ENCODE measurements at regions not wholly inside any gene's neighbourhood (a gene's known extent, or its start where the extent isn't known, plus 50 kb on each side); places are given as distances from the start of the nearest gene placed in this dataset.

DNA sequence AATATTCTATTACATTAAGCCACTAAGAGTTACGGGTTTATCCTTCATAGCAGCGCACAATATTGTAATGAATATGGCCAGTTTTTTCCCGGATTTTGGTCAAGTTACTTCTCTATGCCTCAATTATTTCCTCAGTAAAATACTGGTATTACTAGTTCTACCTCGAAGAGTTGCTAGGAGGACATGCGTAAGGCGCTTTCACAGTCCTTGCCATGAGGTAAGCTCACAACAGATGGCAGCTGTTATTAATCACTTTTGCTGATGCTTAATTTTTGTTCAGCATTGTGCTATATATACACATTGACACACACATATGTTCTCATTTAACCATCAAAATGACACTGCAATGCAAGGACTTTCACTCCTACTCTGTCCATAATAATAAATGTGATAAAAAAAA, 101.5 kb downstream of the SCG2 start:
- H2AK5ac ChIP-seq (ENCODE audit: insufficient read length, low read length), result no peak overlapping the region
- no peaks in the 10 kb centered on the region for H3K79me2 ChIP-seq (ENCODE audit: insufficient read depth, low read length)
- H2BK20ac ChIP-seq (ENCODE audit: low read depth, low read length, poor library complexity, severe bottlenecking), result no peak overlapping the region
- H2BK15ac ChIP-seq (ENCODE audit: low read depth, low read length), result no peak overlapping the region
- H3K9ac ChIP-seq (ENCODE audit: extremely low read depth, insufficient read length, low read length), result no peak overlapping the region
- no peaks in the 10 kb centered on the region for H3K27me3 ChIP-seq (ENCODE audit: insufficient read depth, low read length)
- H3K9me3 Mint-ChIP-seq, result no peaks in the 10 kb centered on the region; a peak in 1 of 5 replicates
- no peak overlapping the region for H4K91ac ChIP-seq (ENCODE audit: insufficient read length, low read depth, low read length)
- no peak overlapping the region for H3K23ac ChIP-seq (ENCODE audit: insufficient read length, low read depth, low read length)
- no CpG with 5 or more reads among the region's 6 CpGs for WGBS (ENCODE audit: extremely low coverage, insufficient read length, low lambda C conversion rate)
- no peak overlapping the region for H3K4me3 Mint-ChIP-seq
- H3K18ac ChIP-seq (ENCODE audit: insufficient read length, low read depth, low read length), result no peak overlapping the region
- no peak overlapping the region for H3K4me2 ChIP-seq (ENCODE audit: insufficient read depth, insufficient read length, low read length)
- no peak overlapping the region for H4K8ac ChIP-seq (replicated peaks; ENCODE audit: insufficient read length, low read depth, low read length)
- no peaks in the 10 kb centered on the region for H3K23me2 ChIP-seq (ENCODE audit: insufficient read length, low read depth, low read length, poor library complexity, severe bottlenecking)
- no peak overlapping the region for H2BK5ac ChIP-seq (ENCODE audit: insufficient read length, low read length)
- no peak overlapping the region for H2AFZ ChIP-seq (ENCODE audit: low read length)
- no peak overlapping the region for H3K27ac Mint-ChIP-seq
- no peak overlapping the region for H3T11ph ChIP-seq (ENCODE audit: low read length)
- no peak overlapping the region for H3K27ac ChIP-seq (ENCODE audit: insufficient read length, low read depth, low read length)
- no peaks in the 10 kb centered on the region for H3K36me3 Mint-ChIP-seq (ENCODE audit: insufficient read depth in 1 of 3, low read depth in 3 of 3)
- H3K79me1 ChIP-seq (ENCODE audit: insufficient read depth, low read depth, low read length, poor library complexity, severe bottlenecking), result no peaks in the 10 kb centered on the region
- no peak overlapping the region for H4K5ac ChIP-seq (ENCODE audit: insufficient read length, low read depth, low read length)
- H3K4me1 Mint-ChIP-seq, result no peaks in the 10 kb centered on the region
- no peak overlapping the region for H3K14ac ChIP-seq (ENCODE audit: insufficient read depth, low read length)
- H2BK12ac ChIP-seq (ENCODE audit: insufficient read length, low read depth, low read length), result no peak overlapping the region
- no peak for DNase-seq
- H3K4me1 ChIP-seq (ENCODE audit: insufficient read depth, low read length), result no peaks in the 10 kb centered on the region
- H3K4ac ChIP-seq (ENCODE audit: low read depth, low read length), result no peak overlapping the region
- H2BK120ac ChIP-seq (ENCODE audit: low read depth, low read length, poor library complexity, severe bottlenecking), result no peak overlapping the region
- H3K56ac ChIP-seq (ENCODE audit: insufficient read length, low read depth, low read length), result no peak overlapping the region
- no peaks in the 10 kb centered on the region for H4K20me1 ChIP-seq (ENCODE audit: control insufficient read depth, insufficient read depth, insufficient read length)
- H3K9me3 ChIP-seq (ENCODE audit: control insufficient read depth, low read depth, low read length), result no peaks in the 10 kb centered on the region
- TF ChIP-seq, protein P1, sequence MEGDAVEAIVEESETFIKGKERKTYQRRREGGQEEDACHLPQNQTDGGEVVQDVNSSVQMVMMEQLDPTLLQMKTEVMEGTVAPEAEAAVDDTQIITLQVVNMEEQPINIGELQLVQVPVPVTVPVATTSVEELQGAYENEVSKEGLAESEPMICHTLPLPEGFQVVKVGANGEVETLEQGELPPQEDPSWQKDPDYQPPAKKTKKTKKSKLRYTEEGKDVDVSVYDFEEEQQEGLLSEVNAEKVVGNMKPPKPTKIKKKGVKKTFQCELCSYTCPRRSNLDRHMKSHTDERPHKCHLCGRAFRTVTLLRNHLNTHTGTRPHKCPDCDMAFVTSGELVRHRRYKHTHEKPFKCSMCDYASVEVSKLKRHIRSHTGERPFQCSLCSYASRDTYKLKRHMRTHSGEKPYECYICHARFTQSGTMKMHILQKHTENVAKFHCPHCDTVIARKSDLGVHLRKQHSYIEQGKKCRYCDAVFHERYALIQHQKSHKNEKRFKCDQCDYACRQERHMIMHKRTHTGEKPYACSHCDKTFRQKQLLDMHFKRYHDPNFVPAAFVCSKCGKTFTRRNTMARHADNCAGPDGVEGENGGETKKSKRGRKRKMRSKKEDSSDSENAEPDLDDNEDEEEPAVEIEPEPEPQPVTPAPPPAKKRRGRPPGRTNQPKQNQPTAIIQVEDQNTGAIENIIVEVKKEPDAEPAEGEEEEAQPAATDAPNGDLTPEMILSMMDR (conservative IDR thresholded peaks at IDR 0.05), result no peak
- peaks cover 16% of the 10 kb centered on the region for H3K27me3 Mint-ChIP-seq (ENCODE audit: low read depth)

Measured in H9 (cell line).